ENCODE measurements at regions not wholly inside any gene's neighbourhood (a gene's known extent, or its start where the extent isn't known, plus 50 kb on each side); places are given as distances from the start of the nearest gene placed in this dataset.

GRCh38 chr2:22055784-22056620 is 932.2 kb downstream of the TDRD15 start:
- intact Hi-C loops (cut with DNase I; ENCODE audit: low total_unique reads) = no loop called here
- Histone ChIP-seq H3K4me3 (no peak overlapping the region), H3K36me3 (no peaks in the 10 kb centered on the region), H3K27me3 (no peaks in the 10 kb centered on the region), H3K9me3 (no peaks in the 10 kb centered on the region), H3K4me1 (no peaks in the 10 kb centered on the region), H3K27ac (no peak overlapping the region)
- no peak for TF ChIP-seq CTCF (IDR thresholded peaks at IDR 0.05)
- DNase-seq = no peak

GRCh38 chr2:22056621-22057132 is 932.9 kb downstream of the TDRD15 start:
- DNase-seq = no peak
- H3K4me3 ChIP-seq = no peak overlapping the region
- intact Hi-C loops (cut with DNase I; ENCODE audit: low total_unique reads) = no loop called here
- no peaks in the 10 kb centered on the region for H3K9me3 ChIP-seq
- no peaks in the 10 kb centered on the region for H3K27me3 ChIP-seq
- no peaks in the 10 kb centered on the region for H3K4me1 ChIP-seq
- no peak overlapping the region for H3K27ac ChIP-seq
- no peak for TF ChIP-seq CTCF (IDR thresholded peaks at IDR 0.05)
- H3K36me3 ChIP-seq = no peaks in the 10 kb centered on the region

GRCh38 chr2:22062679-22063078 is 938.9 kb downstream of the TDRD15 start:
- no peak overlapping the region for H3K4me3 ChIP-seq
- TF ChIP-seq CTCF (IDR thresholded peaks at IDR 0.05) = no peak
- DNase-seq = no peak
- no peaks in the 10 kb centered on the region for H3K9me3 ChIP-seq
- no peak overlapping the region for H3K27ac ChIP-seq
- intact Hi-C loops (cut with DNase I; ENCODE audit: low total_unique reads) = no loop called here
- H3K4me1 ChIP-seq = no peaks in the 10 kb centered on the region
- no peaks in the 10 kb centered on the region for H3K27me3 ChIP-seq
- H3K36me3 ChIP-seq = no peaks in the 10 kb centered on the region

GRCh38 chr2:22076454-22076853 is 952.7 kb downstream of the TDRD15 start:
- Histone ChIP-seq H3K27me3 (no peaks in the 10 kb centered on the region), H3K4me1 (no peaks in the 10 kb centered on the region), H3K36me3 (no peaks in the 10 kb centered on the region), H3K27ac (no peak overlapping the region), H3K9me3 (peaks cover 0 to 7% (median 0%) of the 10 kb centered on the region in 3 donors), H3K4me3 (no peak overlapping the region)
- no peak for DNase-seq
- intact Hi-C loops (cut with DNase I; ENCODE audit: low total_unique reads) = no loop called here
- no peak for TF ChIP-seq CTCF (IDR thresholded peaks at IDR 0.05)

- DNase-seq = no peak
- H3K9me3 ChIP-seq = peaks cover 0 to under 1% (median 0%) of the 10 kb centered on the region in 3 donors
- intact Hi-C loops (cut with DNase I; ENCODE audit: low total_unique reads) = no loop called here
These were observed 954.9 kb downstream of the TDRD15 start for GRCh38 chr2:22078701-22079100.

More at GRCh38 chr2:22078701-22079100, 954.9 kb downstream of the TDRD15 start:
- H3K27me3 ChIP-seq = no peaks in the 10 kb centered on the region
- H3K27ac ChIP-seq = no peak overlapping the region
- no peak overlapping the region for H3K4me3 ChIP-seq
- H3K4me1 ChIP-seq = no peaks in the 10 kb centered on the region
- H3K36me3 ChIP-seq = no peaks in the 10 kb centered on the region
- TF ChIP-seq CTCF (IDR thresholded peaks at IDR 0.05) = no peak
